GM12892 (cell line): ENCODE measurements at regions not wholly inside any gene's neighbourhood (a gene's known extent, or its start where the extent isn't known, plus 50 kb on each side); places are given as distances from the start of the nearest gene placed in this dataset.

Experiments
- POLR2A ChIP-seq: IDR thresholded peaks from 2 replicates; pipeline ENCODE4 v1.6.1; 2011; ENCODE audit warnings: low read depth, low read length, control low read depth
- TAF1 ChIP-seq: IDR thresholded peaks from 2 replicates; pipeline ENCODE4 v1.6.1; 2011; ENCODE audit warnings: low read depth, mild to moderate bottlenecking, control low read depth, low read length, borderline replicate concordance

GRCh38 chr21:27076025-27076424 is 109.1 kb upstream of the ADAMTS5 start:
- TF ChIP-seq TAF1 (no peak), POLR2A (no peak)
